ENCODE measurements at regions not wholly inside any gene's neighbourhood (a gene's known extent, or its start where the extent isn't known, plus 50 kb on each side); places are given as distances from the start of the nearest gene placed in this dataset.

DNA sequence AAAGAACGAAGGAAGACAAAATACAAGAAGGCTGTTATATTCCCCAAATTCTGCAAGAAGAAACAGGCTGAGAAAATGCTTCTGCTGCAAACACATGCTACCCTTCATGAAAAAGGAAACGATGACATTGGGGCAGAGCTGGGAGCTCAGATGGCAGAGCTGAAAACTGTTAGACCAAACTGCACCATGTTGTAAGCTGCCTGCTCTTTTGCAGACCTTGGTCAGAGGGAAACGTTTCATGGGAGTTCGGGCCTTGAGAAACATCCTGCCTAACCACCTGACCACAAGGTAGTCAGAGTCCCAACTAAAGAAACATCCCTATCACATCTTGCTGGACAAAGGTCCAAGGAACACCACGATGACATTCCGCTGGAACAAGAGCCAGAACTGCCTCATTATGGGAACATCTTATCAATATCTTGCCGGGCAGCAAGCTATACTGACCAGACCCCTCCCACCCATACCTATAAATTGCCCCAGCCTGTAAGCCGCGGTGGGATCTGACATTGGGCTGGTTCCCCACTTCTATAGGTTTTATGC, 110.7 kb upstream of the CTSC start:
- TF ChIP-seq ESRRG (CRISPR knock-in tag; IDR thresholded peaks at IDR 0.05) (no peak), ZC3H10 (CRISPR knock-in tag; IDR thresholded peaks at IDR 0.05) (no peak), ZFP30 (CRISPR knock-in tag; IDR thresholded peaks at IDR 0.05) (no peak), RARB (CRISPR knock-in tag; IDR thresholded peaks at IDR 0.05) (no peak), ZNF8 (CRISPR knock-in tag; IDR thresholded peaks at IDR 0.05) (no peak), OSR1 (CRISPR knock-in tag; IDR thresholded peaks at IDR 0.05) (no peak)
- ATAC-seq: no peak

DNA sequence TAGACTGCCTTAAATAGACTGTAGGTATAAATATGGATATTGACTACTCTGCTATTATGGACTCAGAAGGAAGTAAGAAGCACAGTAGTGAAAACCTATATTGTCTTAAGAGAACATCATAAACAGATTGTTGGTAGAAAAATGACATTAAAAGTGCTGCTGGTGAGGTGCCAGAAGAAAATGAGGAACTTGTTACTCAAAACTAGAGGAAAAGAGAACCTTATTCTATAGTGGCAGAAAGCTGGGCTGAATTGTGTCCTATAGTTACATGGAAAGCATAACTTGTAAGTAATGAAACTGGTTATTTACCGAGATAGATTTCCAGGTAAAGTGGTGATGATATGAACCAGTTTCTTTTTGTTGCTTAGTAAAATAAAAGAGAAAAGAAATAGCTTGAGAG, 109.7 kb upstream of the CTSC start:
- no peak for ATAC-seq
- TF ChIP-seq ZFP3 (CRISPR knock-in tag; IDR thresholded peaks at IDR 0.05): no peak
- TF ChIP-seq, protein P1, sequence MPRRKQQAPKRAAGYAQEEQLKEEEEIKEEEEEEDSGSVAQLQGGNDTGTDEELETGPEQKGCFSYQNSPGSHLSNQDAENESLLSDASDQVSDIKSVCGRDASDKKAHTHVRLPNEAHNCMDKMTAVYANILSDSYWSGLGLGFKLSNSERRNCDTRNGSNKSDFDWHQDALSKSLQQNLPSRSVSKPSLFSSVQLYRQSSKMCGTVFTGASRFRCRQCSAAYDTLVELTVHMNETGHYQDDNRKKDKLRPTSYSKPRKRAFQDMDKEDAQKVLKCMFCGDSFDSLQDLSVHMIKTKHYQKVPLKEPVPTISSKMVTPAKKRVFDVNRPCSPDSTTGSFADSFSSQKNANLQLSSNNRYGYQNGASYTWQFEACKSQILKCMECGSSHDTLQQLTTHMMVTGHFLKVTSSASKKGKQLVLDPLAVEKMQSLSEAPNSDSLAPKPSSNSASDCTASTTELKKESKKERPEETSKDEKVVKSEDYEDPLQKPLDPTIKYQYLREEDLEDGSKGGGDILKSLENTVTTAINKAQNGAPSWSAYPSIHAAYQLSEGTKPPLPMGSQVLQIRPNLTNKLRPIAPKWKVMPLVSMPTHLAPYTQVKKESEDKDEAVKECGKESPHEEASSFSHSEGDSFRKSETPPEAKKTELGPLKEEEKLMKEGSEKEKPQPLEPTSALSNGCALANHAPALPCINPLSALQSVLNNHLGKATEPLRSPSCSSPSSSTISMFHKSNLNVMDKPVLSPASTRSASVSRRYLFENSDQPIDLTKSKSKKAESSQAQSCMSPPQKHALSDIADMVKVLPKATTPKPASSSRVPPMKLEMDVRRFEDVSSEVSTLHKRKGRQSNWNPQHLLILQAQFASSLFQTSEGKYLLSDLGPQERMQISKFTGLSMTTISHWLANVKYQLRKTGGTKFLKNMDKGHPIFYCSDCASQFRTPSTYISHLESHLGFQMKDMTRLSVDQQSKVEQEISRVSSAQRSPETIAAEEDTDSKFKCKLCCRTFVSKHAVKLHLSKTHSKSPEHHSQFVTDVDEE (CRISPR knock-in tag; IDR thresholded peaks at IDR 0.05): no peak
- TF ChIP-seq TOX (CRISPR knock-in tag; IDR thresholded peaks at IDR 0.05; ENCODE audit: borderline replicate concordance): no peak
- TF ChIP-seq, protein P2, sequence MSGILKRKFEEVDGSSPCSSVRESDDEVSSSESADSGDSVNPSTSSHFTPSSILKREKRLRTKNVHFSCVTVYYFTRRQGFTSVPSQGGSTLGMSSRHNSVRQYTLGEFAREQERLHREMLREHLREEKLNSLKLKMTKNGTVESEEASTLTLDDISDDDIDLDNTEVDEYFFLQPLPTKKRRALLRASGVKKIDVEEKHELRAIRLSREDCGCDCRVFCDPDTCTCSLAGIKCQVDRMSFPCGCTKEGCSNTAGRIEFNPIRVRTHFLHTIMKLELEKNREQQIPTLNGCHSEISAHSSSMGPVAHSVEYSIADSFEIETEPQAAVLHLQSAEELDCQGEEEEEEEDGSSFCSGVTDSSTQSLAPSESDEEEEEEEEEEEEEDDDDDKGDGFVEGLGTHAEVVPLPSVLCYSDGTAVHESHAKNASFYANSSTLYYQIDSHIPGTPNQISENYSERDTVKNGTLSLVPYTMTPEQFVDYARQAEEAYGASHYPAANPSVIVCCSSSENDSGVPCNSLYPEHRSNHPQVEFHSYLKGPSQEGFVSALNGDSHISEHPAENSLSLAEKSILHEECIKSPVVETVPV (CRISPR knock-in tag; IDR thresholded peaks at IDR 0.05): no peak
- TF ChIP-seq BACH2 (CRISPR knock-in tag; IDR thresholded peaks at IDR 0.05; ENCODE audit: borderline replicate concordance): no peak
- no peak for TF ChIP-seq ESRRG (CRISPR knock-in tag; IDR thresholded peaks at IDR 0.05)
- no peak for TF ChIP-seq CSDC2 (CRISPR knock-in tag; IDR thresholded peaks at IDR 0.05)
- TF ChIP-seq ZFP30 (CRISPR knock-in tag; IDR thresholded peaks at IDR 0.05): no peak
- TF ChIP-seq TCF4 (CRISPR knock-in tag; IDR thresholded peaks at IDR 0.05; ENCODE audit: borderline replicate concordance): no peak
- no peak for TF ChIP-seq ZNF70 (CRISPR knock-in tag; IDR thresholded peaks at IDR 0.05)
- TF ChIP-seq, protein P3, sequence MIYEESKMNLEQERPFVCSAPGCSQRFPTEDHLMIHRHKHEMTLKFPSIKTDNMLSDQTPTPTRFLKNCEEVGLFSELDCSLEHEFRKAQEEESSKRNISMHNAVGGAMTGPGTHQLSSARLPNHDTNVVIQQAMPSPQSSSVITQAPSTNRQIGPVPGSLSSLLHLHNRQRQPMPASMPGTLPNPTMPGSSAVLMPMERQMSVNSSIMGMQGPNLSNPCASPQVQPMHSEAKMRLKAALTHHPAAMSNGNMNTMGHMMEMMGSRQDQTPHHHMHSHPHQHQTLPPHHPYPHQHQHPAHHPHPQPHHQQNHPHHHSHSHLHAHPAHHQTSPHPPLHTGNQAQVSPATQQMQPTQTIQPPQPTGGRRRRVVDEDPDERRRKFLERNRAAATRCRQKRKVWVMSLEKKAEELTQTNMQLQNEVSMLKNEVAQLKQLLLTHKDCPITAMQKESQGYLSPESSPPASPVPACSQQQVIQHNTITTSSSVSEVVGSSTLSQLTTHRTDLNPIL (CRISPR knock-in tag; IDR thresholded peaks at IDR 0.05; ENCODE audit: low read depth): no peak
- TF ChIP-seq SNAI2 (CRISPR knock-in tag; IDR thresholded peaks at IDR 0.05): no peak
- no peak for TF ChIP-seq OSR1 (CRISPR knock-in tag; IDR thresholded peaks at IDR 0.05)
- no peak for TF ChIP-seq RARB (CRISPR knock-in tag; IDR thresholded peaks at IDR 0.05)
- TF ChIP-seq, protein P4, sequence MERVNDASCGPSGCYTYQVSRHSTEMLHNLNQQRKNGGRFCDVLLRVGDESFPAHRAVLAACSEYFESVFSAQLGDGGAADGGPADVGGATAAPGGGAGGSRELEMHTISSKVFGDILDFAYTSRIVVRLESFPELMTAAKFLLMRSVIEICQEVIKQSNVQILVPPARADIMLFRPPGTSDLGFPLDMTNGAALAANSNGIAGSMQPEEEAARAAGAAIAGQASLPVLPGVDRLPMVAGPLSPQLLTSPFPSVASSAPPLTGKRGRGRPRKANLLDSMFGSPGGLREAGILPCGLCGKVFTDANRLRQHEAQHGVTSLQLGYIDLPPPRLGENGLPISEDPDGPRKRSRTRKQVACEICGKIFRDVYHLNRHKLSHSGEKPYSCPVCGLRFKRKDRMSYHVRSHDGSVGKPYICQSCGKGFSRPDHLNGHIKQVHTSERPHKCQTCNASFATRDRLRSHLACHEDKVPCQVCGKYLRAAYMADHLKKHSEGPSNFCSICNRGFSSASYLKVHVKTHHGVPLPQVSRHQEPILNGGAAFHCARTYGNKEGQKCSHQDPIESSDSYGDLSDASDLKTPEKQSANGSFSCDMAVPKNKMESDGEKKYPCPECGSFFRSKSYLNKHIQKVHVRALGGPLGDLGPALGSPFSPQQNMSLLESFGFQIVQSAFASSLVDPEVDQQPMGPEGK (CRISPR knock-in tag; IDR thresholded peaks at IDR 0.05; ENCODE audit: borderline replicate concordance): no peak

DNA sequence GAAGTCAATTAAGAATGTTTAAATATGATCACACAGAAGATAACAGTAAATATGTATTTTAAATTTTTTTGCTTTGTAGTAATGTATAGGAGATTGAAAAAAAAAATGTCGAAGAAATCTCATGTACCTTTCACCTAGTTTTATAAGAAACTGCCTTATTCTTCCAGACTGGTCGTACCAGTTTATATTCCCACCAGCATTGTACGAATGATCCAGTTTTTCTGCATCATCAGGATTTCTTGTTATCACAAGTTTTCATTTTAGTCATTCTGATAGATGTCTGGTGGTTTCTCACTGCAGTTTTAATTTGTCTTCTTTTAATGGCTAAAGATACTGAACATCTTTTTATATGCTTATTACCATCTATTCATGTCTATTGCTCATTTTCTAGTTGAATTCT, 101.8 kb upstream of the CTSC start:
- no peak for ATAC-seq

DNA sequence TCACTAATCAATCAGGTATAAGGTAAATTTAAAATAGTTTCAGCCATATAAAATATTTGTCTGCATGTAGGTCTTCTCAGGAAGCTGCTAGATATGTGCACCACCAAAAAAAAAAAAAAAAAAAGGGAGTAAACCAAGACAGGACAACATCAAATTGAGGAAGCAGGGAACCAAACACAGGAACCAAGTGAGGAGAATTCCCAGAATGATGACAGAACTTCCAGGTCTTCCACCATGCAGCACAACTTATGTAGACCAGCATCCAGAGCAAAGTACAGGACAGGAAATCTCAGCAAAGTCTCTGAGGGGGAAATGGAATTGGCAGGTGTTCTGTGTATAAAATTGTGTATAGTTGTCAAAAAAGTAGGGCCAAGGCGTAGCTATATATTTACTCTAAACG, 101.2 kb upstream of the CTSC start:
- no peak for TF ChIP-seq TCF4 (CRISPR knock-in tag; IDR thresholded peaks at IDR 0.05; ENCODE audit: borderline replicate concordance)
- TF ChIP-seq ZFP3 (CRISPR knock-in tag; IDR thresholded peaks at IDR 0.05): no peak
- no peak for TF ChIP-seq OSR1 (CRISPR knock-in tag; IDR thresholded peaks at IDR 0.05)
- TF ChIP-seq, protein P3 (CRISPR knock-in tag; IDR thresholded peaks at IDR 0.05; ENCODE audit: low read depth): no peak
- TF ChIP-seq, protein P5, sequence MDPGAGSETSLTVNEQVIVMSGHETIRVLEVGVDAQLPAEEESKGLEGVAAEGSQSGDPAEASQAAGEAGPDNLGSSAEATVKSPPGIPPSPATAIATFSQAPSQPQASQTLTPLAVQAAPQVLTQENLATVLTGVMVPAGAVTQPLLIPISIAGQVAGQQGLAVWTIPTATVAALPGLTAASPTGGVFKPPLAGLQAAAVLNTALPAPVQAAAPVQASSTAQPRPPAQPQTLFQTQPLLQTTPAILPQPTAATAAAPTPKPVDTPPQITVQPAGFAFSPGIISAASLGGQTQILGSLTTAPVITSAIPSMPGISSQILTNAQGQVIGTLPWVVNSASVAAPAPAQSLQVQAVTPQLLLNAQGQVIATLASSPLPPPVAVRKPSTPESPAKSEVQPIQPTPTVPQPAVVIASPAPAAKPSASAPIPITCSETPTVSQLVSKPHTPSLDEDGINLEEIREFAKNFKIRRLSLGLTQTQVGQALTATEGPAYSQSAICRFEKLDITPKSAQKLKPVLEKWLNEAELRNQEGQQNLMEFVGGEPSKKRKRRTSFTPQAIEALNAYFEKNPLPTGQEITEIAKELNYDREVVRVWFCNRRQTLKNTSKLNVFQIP (CRISPR knock-in tag; IDR thresholded peaks at IDR 0.05; ENCODE audit: borderline replicate concordance, low read depth): no peak
- no peak for TF ChIP-seq ZNF8 (CRISPR knock-in tag; IDR thresholded peaks at IDR 0.05)
- no peak for TF ChIP-seq ISL1 (CRISPR knock-in tag; IDR thresholded peaks at IDR 0.05)
- no peak for ATAC-seq

More for the DNA sequence above, 101.8 kb upstream of the CTSC start:
- TF ChIP-seq ZFP3 (CRISPR knock-in tag; IDR thresholded peaks at IDR 0.05): no peak
- no peak for TF ChIP-seq ZNF8 (CRISPR knock-in tag; IDR thresholded peaks at IDR 0.05)
- TF ChIP-seq, protein P3 (CRISPR knock-in tag; IDR thresholded peaks at IDR 0.05; ENCODE audit: low read depth): no peak

All from SK-N-SH treated with all-trans-retinoic acid at 6 μM for 48 hours (cell line).